ENCODE measurements at regions not wholly inside any gene's neighbourhood (a gene's known extent, or its start where the extent isn't known, plus 50 kb on each side); places are given as distances from the start of the nearest gene placed in this dataset.
"Not testable (repeated sequence)": the region's sequence is repeated elsewhere in the genome, so short reads cannot be mapped to it uniquely, and the experiment has no call there.

GRCh38 chr3:39558775-39559306 is 91.4 kb downstream of the MOBP start:
- DNase-seq = no peak

DNA sequence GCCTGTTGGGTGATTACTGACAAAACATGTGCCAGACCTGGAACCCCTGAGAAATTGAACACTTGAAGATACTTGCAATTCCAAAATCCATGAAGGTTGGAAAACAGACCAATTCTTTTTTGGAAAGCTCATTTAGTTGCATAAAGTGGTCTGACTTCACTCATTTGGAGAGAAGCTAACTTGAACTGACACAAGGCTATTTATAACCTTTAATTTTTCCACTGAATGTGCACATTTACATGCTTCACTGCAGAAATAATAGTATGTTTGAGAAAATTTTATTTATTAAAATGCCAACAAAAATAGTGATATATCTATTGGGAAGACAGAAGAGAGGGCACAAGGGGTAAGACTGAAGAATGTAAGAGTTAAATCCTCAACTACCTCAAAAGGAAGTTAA is 92.1 kb downstream of the MOBP start:
- DNase-seq = no peak

- no peak for DNase-seq
Measured at GRCh38 chr3:39568508-39568907, 101.0 kb downstream of the MOBP start.

GRCh38 chr3:39569095-39569494 is 101.6 kb downstream of the MOBP start:
- DNase-seq = no peak

- DNase-seq = no peak
Measured at GRCh38 chr3:39573392-39573791, 105.9 kb downstream of the MOBP start.

- DNase-seq = no peak
Measured at GRCh38 chr3:39577541-39577940, 110.1 kb downstream of the MOBP start.

DNA sequence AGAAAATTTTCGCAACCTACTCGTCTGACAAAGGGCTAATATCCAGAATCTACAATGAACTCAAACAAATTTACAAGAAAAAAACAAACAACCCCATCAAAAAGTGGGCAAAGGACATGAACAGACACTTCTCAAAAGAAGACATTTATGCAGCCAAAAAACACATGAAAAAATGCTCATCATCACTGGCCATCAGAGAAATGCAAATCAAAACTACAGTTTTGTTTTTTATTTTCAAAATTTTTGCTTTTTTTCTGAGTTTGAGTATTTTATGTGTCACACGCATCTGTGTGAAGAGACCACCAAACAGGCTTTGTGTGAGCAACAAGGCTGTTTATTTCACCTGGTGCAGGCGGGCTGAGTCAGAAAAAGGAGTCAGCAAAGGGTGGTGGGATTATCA is 118.7 kb downstream of the MOBP start:
- DNase-seq = not testable (repeated sequence)

DNA sequence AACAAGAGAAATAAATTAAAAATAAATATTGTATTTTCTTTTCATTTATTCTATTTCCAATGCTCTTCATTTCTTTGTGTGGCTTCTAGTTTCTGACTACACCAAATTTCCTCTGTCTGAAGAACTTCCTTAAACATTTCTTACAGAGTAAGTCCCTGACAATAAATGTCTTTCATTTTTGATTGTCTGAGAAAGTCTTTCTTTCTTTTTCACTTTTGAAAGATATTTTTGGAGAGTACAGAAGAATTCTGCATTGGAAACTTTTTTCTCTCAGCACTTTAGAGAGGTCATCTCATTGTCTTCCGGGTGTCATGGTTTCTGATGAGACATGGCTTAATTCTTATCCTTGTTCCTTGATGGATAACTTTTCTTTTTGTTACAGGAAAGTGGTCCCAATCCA is 119.6 kb downstream of the MOBP start:
- no peak for DNase-seq

GRCh38 chr3:39590806-39591205 is 123.3 kb downstream of the MOBP start:
- no peak for DNase-seq

GRCh38 chr3:39592311-39593050 is 125.0 kb downstream of the MOBP start:
- no peak for DNase-seq

- no peak for DNase-seq
Measured at GRCh38 chr3:39593341-39593740, 125.9 kb downstream of the MOBP start.

- DNase-seq = no peak
Measured at GRCh38 chr3:39601241-39601640, 133.8 kb downstream of the MOBP start.

GRCh38 chr3:39605837-39606236 is 138.4 kb downstream of the MOBP start:
- no peak for DNase-seq

DNA sequence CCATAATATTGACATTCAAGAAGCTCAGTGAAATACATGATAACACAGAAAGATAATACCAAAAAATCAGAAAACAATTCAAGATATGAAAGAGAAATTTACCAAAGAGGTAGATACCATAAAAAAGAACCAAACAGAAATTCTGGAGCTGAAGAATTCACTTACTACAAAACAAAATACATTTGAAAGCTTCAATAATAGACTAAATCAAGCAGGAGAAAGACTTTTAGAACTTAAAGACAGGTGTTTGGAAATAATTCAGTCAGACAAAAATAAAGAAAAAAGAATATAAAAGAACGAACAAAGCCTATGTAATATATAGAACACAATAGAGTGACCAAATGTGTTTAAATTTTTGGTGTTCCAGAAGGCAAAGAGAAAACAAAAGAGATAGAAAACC is 158.7 kb downstream of the MOBP start:
- DNase-seq = no peak

GRCh38 chr3:39631136-39631535 is 163.7 kb downstream of the MOBP start:
- DNase-seq = no peak

- DNase-seq = no peak
Measured at GRCh38 chr3:39637807-39638206, 170.3 kb downstream of the MOBP start.

DNA sequence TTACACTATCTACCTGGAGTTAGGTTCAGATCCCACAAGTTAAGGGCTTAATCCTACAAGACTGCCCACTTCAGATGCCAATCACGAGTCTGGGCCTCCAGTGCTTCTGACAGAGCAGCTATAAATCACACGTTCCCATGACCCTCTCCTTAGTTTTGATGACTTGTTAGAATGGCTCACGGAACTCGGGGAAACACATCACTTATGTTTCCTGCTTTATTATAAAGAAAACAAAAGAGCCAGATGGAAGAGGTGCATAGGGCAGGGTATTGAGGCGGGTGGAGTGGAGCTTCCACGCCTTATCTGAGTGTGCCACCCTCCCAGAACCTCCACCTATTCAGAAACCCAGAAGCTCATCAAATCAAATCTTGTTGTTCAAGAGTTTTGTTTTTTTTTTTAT is 170.8 kb downstream of the MOBP start:
- DNase-seq = no peak

DNA sequence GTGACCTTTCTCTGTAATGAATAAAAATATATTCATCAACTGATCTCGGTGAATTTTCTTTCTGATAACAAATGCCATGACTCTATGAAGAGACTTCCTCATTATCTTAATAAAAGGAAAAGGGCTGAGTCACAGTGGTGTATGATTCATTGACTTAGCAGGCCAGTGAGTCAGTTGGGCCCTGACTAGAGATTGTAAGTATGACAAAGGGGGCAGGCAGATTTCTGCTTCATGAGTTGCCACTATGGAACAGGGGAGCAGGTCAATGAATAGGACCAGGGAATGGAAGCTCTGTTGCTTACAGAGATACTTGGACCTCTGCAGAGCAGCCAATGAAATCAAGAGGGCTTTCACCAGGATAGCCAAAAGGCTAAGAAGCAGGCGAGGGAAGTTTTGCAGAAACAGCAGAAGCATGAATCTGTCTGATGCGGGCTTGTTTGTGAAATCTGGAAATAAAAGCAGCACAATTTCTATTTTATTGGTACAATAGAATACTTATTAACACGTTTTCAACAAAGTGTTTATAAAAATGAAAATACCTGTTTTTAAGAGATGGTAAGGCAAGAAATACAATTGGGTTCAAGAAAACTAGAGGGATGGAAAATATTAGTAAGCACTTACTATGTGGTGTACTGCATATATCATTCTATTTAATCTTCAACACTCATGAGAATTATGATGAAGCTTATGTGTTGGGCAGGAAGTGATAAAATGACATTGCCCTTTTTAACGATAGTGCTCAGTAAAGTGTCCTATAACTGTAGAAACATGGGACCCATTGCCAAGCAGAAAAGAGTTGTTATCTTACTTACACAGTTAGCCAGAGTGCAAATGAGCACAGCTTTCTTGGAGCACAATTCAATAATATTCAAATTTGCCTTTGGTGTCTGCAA is 169.8 kb upstream of the MYRIP start:
- DNase-seq = no peak

DNA sequence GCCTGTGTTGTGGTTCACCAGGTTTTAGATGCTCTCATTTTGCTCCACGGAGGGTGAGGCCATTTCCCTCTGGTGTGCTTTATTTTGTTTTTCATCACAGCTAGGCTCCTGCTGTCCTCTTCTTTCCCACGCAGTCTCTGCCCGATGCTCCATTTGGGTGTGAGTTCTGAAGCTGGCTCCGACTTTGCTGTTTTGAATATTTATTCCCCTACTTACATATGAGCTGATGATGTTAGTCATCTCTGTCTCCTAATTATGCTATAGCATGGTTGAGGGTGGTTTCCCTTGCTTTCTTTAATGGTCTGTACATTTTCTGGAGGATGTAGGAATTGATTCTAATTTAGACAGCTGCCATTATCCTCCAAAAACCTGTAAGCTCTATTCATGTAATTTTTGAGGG is 168.1 kb upstream of the MYRIP start:
- no peak for DNase-seq

DNA sequence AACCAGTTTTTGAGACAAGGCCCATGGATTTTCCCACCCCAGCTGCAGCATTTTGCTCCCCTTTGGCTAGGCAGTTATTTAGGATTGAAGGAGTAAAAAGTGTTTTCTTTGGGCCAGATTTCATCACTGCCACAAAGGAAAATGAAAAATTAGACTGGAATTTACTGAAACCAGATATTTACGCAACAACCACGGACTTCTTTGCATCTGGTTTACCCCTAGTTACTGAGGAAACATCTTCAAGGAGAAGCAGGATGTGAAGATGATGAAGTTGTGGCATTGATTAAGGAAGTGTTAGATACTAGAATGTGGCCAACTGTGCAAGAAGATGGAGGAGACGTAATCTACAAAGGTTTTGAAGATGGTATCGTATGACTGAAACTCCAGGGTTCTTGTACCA is 165.2 kb upstream of the MYRIP start:
- no peak for DNase-seq

GRCh38 chr3:39651256-39651655 is 158.2 kb upstream of the MYRIP start:
- not testable (repeated sequence) for DNase-seq

DNA sequence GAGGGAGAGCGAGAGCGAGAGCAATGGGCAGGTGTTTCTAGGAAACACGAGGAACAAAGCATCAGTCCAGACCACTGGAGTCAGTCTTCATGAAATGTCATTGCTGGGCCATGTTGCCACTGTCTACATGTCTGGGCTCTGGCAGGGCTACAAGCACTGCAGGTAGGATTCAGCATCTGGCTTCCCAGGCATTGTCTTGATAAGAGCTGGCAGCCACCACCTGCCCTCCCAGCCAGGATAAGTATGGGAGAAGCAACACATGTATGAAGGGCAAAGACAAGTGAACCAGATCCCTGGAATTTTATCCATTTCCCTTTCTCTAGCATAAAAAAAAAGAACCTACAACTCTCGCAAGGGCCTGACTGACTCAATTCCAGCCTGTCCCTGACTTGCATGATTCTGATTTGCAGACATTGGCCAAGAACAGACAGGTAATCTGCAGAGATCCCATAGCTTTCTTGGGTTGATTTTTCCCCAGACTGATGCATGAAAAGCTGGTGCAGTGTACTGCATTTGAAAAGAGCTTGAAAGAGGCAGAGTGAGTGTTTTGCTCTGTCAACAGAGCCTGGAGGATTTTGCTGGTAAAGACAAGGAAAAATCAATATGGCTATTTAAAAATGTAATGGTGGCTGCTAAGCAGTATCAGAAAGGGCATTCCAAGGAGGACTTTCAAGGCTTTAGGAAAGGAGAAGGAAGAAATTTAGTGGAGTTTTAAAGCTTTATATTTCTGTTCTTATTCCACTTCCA is 157.2 kb upstream of the MYRIP start:
- no peak for DNase-seq

GRCh38 chr3:39655718-39656117 is 153.7 kb upstream of the MYRIP start:
- not testable (repeated sequence) for DNase-seq
